SK-N-SH (cell line): ENCODE measurements at regions not wholly inside any gene's neighbourhood (a gene's known extent, or its start where the extent isn't known, plus 50 kb on each side); places are given as distances from the start of the nearest gene placed in this dataset.

Experiments
- CTCF ChIA-PET: fragments of 300-600, 350-600 bp; formaldehyde crosslinking; extraction: SDS; loops from one replicate; lab custom pipeline; 2021; lab: Yijun Ruan, JAX
- POLR2A ChIA-PET: fragments of 350-600 bp; sonication (Branson Sonifier 250); formaldehyde crosslinking; extraction: SDS; loops from one replicate; lab custom pipeline; 2020; ENCODE audit warnings: antibody characterized with exemption, inconsistent platforms; lab: Yijun Ruan, JAX
- DNase-seq: peaks from one replicate; pipeline ENCODE4 v3.0.0; 2012
- H2AFZ ChIP-seq: fragments of 200-600 bp; sonication (generic); 2 replicates; pipeline ENCODE4 v1.8.1; 2016; ENCODE audit warnings: antibody characterized with exemption, mild to moderate bottlenecking, low read depth
- H3F3A ChIP-seq: fragments of 200-600 bp; sonication (generic); replicated peaks from 2 replicates; pipeline ENCODE3; 2016; ENCODE audit warnings: antibody characterized with exemption, mild to moderate bottlenecking; ENCODE audit not compliant: insufficient read depth
- H3K27ac ChIP-seq, 2 experiments: fragments of 200-500 bp in 1 of 2; fragments of 200-600 bp in 1 of 2; sonication (Bioruptor generic) in 1 of 2; sonication (generic), shearing (Covaris generic) in 1 of 2; 2 replicates each; pipeline versions ENCODE4 v1.5.1 to v1.6.1; 2014 to 2016; ENCODE audit warnings: low read depth in 2 of 2, inconsistent platforms in 1 of 2, low read length in 1 of 2, mild to moderate bottlenecking in 1 of 2, mixed read lengths in 1 of 2
- H3K27me3 ChIP-seq: fragments of 200-600 bp; sonication (generic), shearing (Covaris generic); 2 replicates; pipeline ENCODE4 v1.6.1; 2016; ENCODE audit warnings: mixed run types; ENCODE audit not compliant: insufficient read depth
- H3K36me3 ChIP-seq, 2 experiments: fragments of 200-500 bp in 1 of 2; fragments of 200-600 bp in 1 of 2; sonication (Bioruptor generic) in 1 of 2; sonication (generic) in 1 of 2; replicated peaks in 1 of 2; 2 replicates each; pipeline versions ENCODE3 to v1.5.1; 2014 to 2016; ENCODE audit warnings: low read length in 1 of 2, mild to moderate bottlenecking in 1 of 2; ENCODE audit not compliant: insufficient read depth in 2 of 2, control insufficient read depth in 1 of 2
- H3K4me1 ChIP-seq, 2 experiments: fragments of 200-500 bp in 1 of 2; fragments of 200-600 bp in 1 of 2; sonication (Bioruptor generic) in 1 of 2; sonication (generic), shearing (Covaris generic) in 1 of 2; 2 replicates each; pipeline versions ENCODE4 v1.5.1 to v1.6.1; 2014 to 2016; ENCODE audit warnings: low read depth in 1 of 2, low read length in 1 of 2, mixed run types in 1 of 2; ENCODE audit not compliant: insufficient read depth in 2 of 2, control insufficient read depth in 1 of 2
- H3K4me2 ChIP-seq: fragments of 200-600 bp; sonication (generic), shearing (Covaris generic); 2 replicates; pipeline ENCODE4 v1.6.1; 2017; ENCODE audit warnings: mixed run types
- H3K4me3 ChIP-seq, 2 experiments: fragments of 200-500 bp in 1 of 2; fragments of 200-600 bp in 1 of 2; sonication (Bioruptor generic) in 1 of 2; sonication (generic), shearing (Covaris generic) in 1 of 2; 2 replicates each; pipeline versions ENCODE4 v1.5.1 to v1.8.1; 2014 to 2016; ENCODE audit warnings: low read depth in 2 of 2, inconsistent platforms in 1 of 2, low read length in 1 of 2, mild to moderate bottlenecking in 1 of 2, mixed read lengths in 1 of 2, moderate library complexity in 1 of 2
- H3K79me2 ChIP-seq: fragments of 200-600 bp; sonication (generic); 2 replicates; pipeline ENCODE4 v1.8.1; 2017; ENCODE audit warnings: mild to moderate bottlenecking; ENCODE audit not compliant: insufficient read depth
- H3K9ac ChIP-seq: fragments of 200-600 bp; sonication (generic); 2 replicates; pipeline ENCODE4 v1.6.1; 2017; ENCODE audit warnings: mixed run types
- H3K9me2 ChIP-seq: fragments of 200-600 bp; sonication (generic); 2 replicates; pipeline ENCODE4 v1.6.1; 2017; ENCODE audit warnings: mixed run types
- H3K9me3 ChIP-seq: fragments of 200-600 bp; sonication (generic); 2 replicates; pipeline ENCODE4 v1.6.1; 2017; ENCODE audit warnings: mixed run types, mild to moderate bottlenecking, moderate library complexity
- H4K20me1 ChIP-seq: fragments of 200-600 bp; sonication (generic); 2 replicates; pipeline ENCODE4 v1.6.1; 2017; ENCODE audit warnings: mild to moderate bottlenecking, mixed run types; ENCODE audit not compliant: insufficient read depth
- CHD2 ChIP-seq: fragments of 150-350 bp; IDR thresholded peaks from 2 replicates; pipeline ENCODE4 v1.6.1; 2018; ENCODE audit warnings: low read length; ENCODE audit not compliant: partially characterized antibody
- CTCF ChIP-seq: fragments of 200-600 bp; sonication (generic); IDR thresholded peaks from 2 replicates; pipeline ENCODE4 v1.6.1; 2017; ENCODE audit warnings: antibody characterized with exemption, mild to moderate bottlenecking, moderate library complexity
- ELF1 ChIP-seq: IDR thresholded peaks from 2 replicates; pipeline ENCODE4 v1.4.0; 2012
- EP300 ChIP-seq, 2 experiments: IDR thresholded peaks; 2 replicates each; pipeline versions ENCODE4 v1.4.0 to v1.6.1; 2012; ENCODE audit warnings: borderline replicate concordance in 1 of 2, low read depth in 1 of 2, low read length in 1 of 2
- FOSL2 ChIP-seq: IDR thresholded peaks from 2 replicates; pipeline ENCODE4 v1.4.0; 2012; ENCODE audit warnings: low read depth, mild to moderate bottlenecking, moderate library complexity, borderline replicate concordance
- FOXM1 ChIP-seq: IDR thresholded peaks from 2 replicates; pipeline ENCODE4 v1.4.0; 2012; ENCODE audit warnings: low read depth, mild to moderate bottlenecking
- GABPA ChIP-seq: IDR thresholded peaks from 2 replicates; pipeline ENCODE4 v1.4.0; 2012; ENCODE audit warnings: low read depth, mild to moderate bottlenecking
- GATA2 ChIP-seq: sonication (generic); formaldehyde crosslinking; IDR thresholded peaks from 2 replicates; pipeline ENCODE4 v1.5.0; 2020; ENCODE audit warnings: mild to moderate bottlenecking, missing genetic modification reagents
- IRF3 ChIP-seq: fragments of 150-350 bp; IDR thresholded peaks from 2 replicates; pipeline ENCODE4 v1.6.1; 2016; ENCODE audit warnings: mild to moderate bottlenecking, low read depth, low read length
- JUND ChIP-seq: IDR thresholded peaks from 2 replicates; pipeline ENCODE4 v1.4.0; 2012
- MAX ChIP-seq: IDR thresholded peaks from 2 replicates; pipeline ENCODE4 v1.4.0; 2012; ENCODE audit warnings: low read depth
- MEF2A ChIP-seq: IDR thresholded peaks from 2 replicates; pipeline ENCODE4 v1.4.0; 2012; ENCODE audit warnings: low read depth, borderline replicate concordance
- PBX3 ChIP-seq: IDR thresholded peaks from 2 replicates; pipeline ENCODE4; 2012
- RAD21 ChIP-seq: IDR thresholded peaks from 2 replicates; pipeline ENCODE4 v1.6.1; 2012; ENCODE audit warnings: mild to moderate bottlenecking, low read length
- RXRA ChIP-seq: IDR thresholded peaks from 2 replicates; pipeline ENCODE4 v1.4.0; 2012; ENCODE audit warnings: low read depth, mild to moderate bottlenecking, borderline replicate concordance
- SMC3 ChIP-seq: IDR thresholded peaks from 2 replicates; pipeline ENCODE4 v1.6.1; 2012; ENCODE audit warnings: low read depth, low read length, improper control_type of control experiment
- TAF1 ChIP-seq: IDR thresholded peaks from 2 replicates; pipeline ENCODE4 v1.6.1; 2012; ENCODE audit warnings: low read depth, mild to moderate bottlenecking, low read length, moderate library complexity, borderline replicate concordance
- USF1 ChIP-seq: IDR thresholded peaks from 2 replicates; pipeline ENCODE4 v1.4.0; 2012; ENCODE audit warnings: low read depth, borderline replicate concordance
- YY1 ChIP-seq: IDR thresholded peaks from 2 replicates; pipeline ENCODE4 v1.4.0; 2012; ENCODE audit warnings: low read depth, mild to moderate bottlenecking
- WGBS: methylation state at CpG from one replicate; pipeline ENCODE4 v1.1.6; 2017; ENCODE audit warnings: low lambda C conversion rate; 5-methylcytosine and 5-hydroxymethylcytosine counted together

- no peak overlapping the region for H2AFZ ChIP-seq
- no peaks in the 10 kb centered on the region for H3K27me3 ChIP-seq
- H3K79me2 ChIP-seq: no peaks in the 10 kb centered on the region
- H3K4me1 ChIP-seq: no peaks in the 10 kb centered on the region
- 52% methylated on average over 1 of the region's 1 CpG for WGBS
- no peak overlapping the region for H3K27ac ChIP-seq
- POLR2A ChIA-PET: no interaction called here
- no peak overlapping the region for H3K4me3 ChIP-seq
- DNase-seq: no peak
- H3K9ac ChIP-seq: no peak overlapping the region
- H3K4me2 ChIP-seq: no peak overlapping the region
- no peaks in the 10 kb centered on the region for H3K36me3 ChIP-seq
- no peaks in the 10 kb centered on the region for H3K9me2 ChIP-seq
- CTCF ChIA-PET: no interaction called here
- TF ChIP-seq CTCF (peak; percentile 20; the same call in 1 of the 2 replicates), RAD21 (no peak)
- TF ChIP-seq, all 33 proteins: peak for 1
- Histone ChIP-seq H3K9me3 (no peaks in the 10 kb centered on the region), H3F3A (no peaks in the 10 kb centered on the region), H4K20me1 (no peaks in the 10 kb centered on the region)
Observed at GRCh38 chr16:51509336-51509735, 358.3 kb upstream of the SALL1 start.

- Histone ChIP-seq H3K4me2 (no peak overlapping the region), H3K27ac (no peak overlapping the region), H3F3A (no peaks in the 10 kb centered on the region), H3K27me3 (no peaks in the 10 kb centered on the region), H3K9me3 (no peaks in the 10 kb centered on the region), H3K36me3 (no peaks in the 10 kb centered on the region), H3K9ac (no peak overlapping the region), H3K9me2 (no peaks in the 10 kb centered on the region), H3K4me3 (no peak overlapping the region), H3K79me2 (no peaks in the 10 kb centered on the region), H3K4me1 (no peaks in the 10 kb centered on the region), H4K20me1 (no peaks in the 10 kb centered on the region), H2AFZ (0 out of 2 replicates have a peak overlapping the region, but pooled peaks have one; percentile 8)
- 31% methylated on average over 4 of the region's 4 CpGs for WGBS
- ChIA-PET POLR2A (no interaction called here), CTCF (no interaction called here)
- TF ChIP-seq GATA2 (CRISPR knock-in tag): no peak
- TF ChIP-seq RXRA: no peak
- TF ChIP-seq GABPA: no peak
- no peak for TF ChIP-seq FOSL2
- no peak for TF ChIP-seq MEF2A
- TF ChIP-seq TAF1: no peak
- TF ChIP-seq ELF1: no peak
- TF ChIP-seq CHD2: no peak
- TF ChIP-seq PBX3: no peak
- no peak for TF ChIP-seq SMC3
- TF ChIP-seq JUND: no peak
- no peak for TF ChIP-seq FOXM1
- TF ChIP-seq USF1: no peak
- no peak for TF ChIP-seq YY1
- no peak for TF ChIP-seq MAX
- no peak for TF ChIP-seq IRF3
- TF ChIP-seq EP300 (IDR thresholded peaks at IDR 0.05; ENCODE audit: borderline replicate concordance in 1 of 2, low read depth in 1 of 2, low read length in 1 of 2): no peak
- DNase-seq: no peak
Observed at GRCh38 chr16:51508490-51509212, 357.6 kb upstream of the SALL1 start.
